AG08396 (cell line): ENCODE measurements at regions not wholly inside any gene's neighbourhood (a gene's known extent, or its start where the extent isn't known, plus 50 kb on each side); places are given as distances from the start of the nearest gene placed in this dataset.

Source experiments
- DNase-seq: peaks from one replicate; pipeline ENCODE4 v3.0.0; 2012; ENCODE audit warnings: low spot score, mixed read lengths

DNA sequence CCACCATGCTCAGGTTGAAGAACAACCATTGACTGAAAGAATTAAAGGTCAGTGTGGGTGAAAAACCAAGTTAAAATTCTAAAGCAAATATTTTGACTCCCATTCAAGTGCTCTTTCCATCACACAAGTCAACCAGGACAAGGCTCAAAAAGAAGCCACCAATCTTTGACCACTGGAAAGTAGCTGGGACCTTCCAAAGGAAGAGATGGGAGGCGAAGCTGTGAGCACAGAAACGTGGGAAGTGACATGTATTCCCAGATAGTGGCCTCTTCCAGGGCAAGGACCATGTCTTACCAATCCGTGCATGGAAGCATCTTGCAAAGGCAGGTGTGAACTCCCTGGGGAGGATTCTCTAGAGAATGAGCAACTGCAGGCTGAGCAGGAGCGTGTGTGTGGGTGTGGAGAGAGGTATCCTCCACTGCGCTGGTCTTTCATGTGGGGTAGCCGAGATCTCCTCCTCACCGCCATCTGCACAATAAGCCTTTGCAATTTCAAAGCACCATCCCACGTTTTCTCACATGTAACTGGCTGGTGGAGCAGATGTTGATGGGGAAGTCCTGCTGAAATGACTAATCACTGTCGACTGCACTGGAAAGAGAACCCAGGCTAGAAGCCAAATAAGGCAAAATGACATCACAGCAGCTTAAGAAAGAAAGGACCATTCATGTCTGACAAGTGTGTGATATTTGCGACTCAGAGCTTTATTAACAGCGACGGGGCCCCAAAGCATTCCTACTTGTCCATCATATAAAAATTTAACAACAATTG is 189.4 kb upstream of the RREB1 start:
- peak; percentile 30 for DNase-seq

DNA sequence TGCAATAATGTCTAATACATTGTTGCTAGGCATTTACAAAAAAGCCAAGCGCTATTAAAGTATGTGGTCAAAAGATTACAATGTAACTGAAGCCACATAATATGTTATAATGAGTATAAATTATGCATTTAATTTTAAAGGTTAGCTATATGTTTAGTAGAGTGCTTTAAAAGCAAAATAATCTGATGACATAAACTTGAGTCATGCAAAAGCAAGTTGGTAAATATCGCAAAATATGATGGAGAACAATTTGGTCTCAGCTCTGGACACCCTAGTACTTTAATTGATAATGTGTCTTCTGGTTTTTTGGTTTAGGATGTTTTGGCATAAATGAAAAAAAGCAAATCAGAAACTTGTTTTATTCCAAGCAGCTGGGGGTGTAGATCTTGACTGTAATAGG is 188.6 kb upstream of the RREB1 start:
- DNase-seq: no peak

DNA sequence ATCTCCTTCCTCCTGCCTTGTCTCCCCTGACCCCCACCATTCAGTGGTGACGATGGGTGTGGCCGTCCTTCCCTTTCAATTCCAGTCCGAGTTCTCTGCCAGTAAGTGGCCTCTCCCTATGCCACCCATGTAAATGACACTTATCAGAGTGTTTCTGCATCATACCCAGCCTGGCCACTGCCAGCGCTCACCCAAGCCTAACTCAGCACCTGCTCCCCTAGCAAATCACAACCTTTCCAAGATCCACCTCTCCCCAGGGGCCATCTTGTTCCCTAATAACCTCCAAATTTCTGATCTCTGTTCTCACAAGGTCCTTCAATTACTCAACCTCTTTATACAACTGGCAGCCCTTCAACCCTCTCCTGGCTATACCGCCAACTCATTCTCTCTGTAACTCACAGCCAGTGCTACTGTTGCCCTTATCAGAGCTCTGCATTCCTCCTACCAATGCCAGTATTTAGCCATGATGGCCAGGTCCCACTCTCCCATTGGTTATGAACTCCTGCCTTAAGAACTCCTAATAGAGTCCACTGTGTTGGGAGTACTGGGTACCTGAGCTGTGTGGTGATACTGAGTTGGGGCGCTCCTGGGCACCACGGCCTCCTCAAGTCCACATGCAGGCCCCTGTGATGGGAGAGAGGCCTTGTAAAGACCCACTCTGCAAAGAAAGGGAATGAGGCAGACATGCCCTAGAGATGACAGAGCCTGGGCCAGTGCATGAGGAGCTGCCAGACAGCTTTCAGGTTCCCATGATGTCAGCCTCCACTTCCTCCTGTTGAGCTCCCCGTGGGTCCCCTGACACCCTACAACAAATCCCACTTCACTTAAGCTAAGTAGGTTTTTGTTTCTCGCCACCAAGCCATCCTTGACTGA is 187.4 kb upstream of the RREB1 start:
- no peak for DNase-seq

DNA sequence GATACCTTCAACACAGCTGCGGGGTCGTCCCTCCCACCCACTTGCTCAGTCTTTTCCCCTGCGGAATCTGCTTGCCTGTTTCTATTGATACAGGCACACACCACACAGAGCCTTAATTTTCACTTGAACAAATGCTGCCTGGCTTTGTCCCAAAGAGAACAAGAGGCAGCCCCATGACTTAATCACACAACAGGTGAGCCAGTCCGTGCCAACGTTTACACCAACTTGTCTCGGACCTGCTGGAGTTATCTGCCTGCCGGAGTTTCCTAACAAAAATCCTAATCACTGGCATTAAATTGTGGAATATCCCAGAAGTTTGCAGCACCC is 186.8 kb upstream of the RREB1 start:
- no peak for DNase-seq

DNA sequence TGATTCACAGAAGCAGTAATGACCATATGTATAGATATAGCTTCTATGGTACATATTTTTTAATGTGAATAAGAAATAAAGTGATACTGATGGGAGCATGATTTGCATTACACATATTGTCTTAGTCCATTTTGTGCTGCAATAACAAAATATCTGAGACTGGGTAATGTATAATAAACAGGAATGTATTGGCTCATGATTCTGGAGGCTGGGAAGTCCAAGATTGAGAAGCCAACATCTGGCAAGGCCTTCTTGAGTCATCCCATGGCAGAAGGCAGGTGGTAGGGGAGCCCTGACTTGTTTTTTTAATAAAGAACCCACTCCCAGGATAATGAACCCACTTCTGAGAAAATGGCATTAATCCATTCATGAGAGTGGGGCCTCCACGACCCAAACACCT is 185.6 kb upstream of the RREB1 start:
- DNase-seq: no peak

DNA sequence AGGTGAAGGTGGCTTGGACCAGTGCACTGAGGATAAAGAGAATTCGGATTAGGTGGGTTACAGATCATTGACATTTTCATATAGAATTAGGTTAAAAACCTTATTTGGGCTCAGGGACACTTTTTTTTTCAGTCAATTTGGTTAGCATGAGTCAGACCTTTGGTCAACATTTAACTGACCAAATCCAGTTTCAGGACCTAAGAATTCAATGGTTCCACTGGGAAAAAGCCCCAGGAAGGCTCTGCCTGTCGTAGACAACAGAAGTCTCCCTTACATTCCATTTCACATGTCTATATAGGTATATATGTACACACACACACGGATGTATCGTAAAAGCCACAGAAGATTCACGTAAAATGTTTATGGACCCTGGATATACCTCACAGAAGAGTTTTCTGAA is 184.2 kb upstream of the RREB1 start:
- DNase-seq: no peak

DNA sequence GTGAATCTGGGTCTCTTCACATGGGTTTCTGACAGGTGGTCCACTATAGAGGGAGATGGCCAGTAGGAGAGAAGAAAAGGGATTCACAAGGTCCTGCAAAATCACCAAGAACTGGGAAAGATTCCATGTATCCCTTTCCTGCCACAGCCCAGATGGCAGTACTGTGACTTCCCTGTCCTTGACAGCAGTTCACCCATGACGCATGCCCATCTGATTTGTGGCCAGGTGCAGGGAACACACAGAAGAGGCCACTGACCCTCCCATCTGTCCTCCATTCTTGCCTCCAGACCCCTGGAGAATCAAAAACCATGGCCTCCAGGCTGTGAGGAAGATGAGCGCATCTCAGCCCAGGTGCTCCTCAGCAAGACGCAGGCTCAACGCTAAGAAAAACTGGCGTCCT is 183.1 kb upstream of the RREB1 start:
- DNase-seq: no peak

DNA sequence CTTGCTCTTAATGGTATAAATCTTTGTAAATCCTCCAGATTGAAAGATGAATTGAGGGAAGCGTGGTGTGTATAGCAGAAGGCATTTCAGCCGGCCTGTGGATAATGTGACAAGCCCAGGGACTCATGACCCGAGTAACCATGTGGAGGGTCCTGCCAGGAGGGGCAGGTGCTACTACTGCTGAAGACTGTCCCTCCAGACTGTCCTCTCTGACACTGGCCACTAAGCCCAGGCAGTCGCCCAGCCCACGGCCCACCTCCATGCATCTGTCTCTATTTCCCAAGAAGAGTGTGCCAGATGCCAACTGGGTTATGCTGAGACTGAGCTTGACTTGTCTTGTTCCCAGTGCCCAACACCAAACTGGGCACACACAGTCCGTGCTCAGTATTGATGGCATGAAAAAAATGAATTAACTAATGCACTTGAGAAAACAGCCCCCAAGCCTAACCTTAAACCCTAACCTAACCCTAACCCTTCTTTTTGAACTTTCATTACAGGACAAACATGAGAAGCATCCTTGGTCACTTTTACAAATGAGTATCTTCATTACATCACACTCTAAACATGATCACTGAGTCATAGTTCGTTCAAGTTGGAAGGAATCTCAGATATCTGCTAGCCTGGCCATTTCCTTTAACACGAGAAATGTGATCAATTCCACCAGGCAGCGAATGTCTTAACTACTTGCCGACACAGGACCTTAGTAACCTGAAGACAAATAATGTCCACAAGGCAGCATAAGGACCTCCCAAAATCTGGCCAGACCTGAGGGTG is 182.2 kb upstream of the RREB1 start:
- peak; percentile 21 for DNase-seq

DNA sequence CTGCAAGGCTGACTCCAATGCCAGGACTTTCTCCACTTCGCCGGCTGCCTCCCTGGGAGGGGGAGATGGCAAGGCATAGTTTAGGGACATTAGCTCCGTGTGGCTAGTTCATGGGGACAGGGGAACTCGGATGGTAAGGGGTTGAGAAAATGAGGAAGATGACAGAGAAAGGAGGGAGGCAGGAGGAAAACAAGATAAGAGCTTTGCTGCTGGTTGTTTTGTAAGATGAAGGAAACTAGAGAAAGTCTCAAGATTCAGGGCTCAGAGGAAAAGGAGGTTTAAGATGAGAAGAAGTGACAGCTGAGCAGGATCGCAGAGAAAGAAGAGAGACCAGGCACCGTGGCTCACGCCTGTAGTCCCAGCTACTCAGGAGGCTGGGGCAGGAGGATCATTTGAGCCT is 180.9 kb upstream of the RREB1 start:
- no peak for DNase-seq

DNA sequence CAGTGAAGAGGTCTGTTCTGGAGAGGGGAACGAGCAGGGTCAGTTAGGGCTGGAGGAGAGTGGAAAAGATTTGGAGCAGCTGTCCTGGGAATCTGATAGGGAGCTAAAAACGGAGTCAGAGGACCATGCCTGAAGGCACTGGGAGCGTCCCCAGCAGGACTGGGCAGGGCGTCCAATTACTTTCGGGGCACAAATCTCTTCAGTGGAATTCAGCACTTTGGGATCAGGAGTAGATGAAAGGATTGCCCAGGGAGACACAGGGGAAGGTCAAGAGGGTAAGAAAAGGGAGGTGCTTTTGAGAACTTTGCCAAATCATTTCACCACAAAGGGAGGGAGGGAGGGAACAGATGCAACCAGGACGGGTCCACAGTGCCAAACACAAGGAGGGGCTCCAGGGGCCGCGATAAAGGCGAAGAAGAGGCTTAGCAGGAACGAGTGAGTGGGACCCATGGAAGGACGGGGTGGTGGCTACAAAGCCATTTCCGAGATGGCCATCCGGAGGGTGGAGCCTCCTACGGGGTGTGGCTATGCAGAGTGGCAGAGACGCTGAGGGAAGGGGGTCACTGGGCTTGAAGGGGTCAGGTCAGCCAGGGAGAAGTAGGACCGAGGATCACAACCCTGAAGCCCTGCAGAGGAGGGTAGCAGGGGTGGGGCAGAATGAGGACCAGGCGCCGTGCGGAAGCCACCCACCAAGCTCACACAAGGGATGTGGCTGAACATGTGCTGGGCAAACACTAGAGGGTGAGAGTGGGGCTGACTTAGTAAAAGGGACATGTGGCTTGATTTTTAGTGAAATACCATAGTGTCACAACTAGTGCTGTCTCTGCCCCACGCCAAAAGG is 180.0 kb upstream of the RREB1 start:
- DNase-seq: no peak

DNA sequence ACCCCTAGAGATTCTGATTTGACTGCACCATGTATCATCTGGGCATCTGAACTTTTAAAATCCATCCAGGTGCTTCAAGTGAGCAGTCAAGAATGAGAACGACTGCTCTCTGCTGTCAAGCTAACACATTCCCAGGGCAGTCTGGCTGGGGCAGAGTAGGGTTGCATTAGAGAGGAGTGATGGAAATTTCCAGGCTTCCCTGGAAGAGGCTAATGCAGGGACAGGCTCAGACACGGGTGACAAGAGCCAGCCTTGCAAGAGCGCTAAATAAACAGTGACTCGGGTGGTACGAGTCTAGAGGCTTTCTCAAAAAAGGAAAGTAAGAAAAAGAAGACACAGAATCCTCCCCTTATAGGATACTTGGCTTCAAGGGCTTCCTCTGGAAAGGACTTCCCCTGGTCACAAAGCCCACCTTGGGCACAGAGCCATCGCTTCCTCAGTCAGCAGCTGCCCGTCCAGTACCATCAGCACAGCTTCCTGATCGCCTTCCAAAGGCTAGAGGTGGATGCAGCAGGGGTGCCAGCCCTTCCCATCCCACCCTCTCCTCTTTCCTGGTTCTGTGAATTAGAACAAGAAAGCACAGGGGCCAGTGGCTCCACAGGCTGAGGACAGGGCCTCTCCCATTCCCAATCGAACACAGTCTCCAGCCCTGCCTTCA is 177.4 kb upstream of the RREB1 start:
- DNase-seq: no peak

DNA sequence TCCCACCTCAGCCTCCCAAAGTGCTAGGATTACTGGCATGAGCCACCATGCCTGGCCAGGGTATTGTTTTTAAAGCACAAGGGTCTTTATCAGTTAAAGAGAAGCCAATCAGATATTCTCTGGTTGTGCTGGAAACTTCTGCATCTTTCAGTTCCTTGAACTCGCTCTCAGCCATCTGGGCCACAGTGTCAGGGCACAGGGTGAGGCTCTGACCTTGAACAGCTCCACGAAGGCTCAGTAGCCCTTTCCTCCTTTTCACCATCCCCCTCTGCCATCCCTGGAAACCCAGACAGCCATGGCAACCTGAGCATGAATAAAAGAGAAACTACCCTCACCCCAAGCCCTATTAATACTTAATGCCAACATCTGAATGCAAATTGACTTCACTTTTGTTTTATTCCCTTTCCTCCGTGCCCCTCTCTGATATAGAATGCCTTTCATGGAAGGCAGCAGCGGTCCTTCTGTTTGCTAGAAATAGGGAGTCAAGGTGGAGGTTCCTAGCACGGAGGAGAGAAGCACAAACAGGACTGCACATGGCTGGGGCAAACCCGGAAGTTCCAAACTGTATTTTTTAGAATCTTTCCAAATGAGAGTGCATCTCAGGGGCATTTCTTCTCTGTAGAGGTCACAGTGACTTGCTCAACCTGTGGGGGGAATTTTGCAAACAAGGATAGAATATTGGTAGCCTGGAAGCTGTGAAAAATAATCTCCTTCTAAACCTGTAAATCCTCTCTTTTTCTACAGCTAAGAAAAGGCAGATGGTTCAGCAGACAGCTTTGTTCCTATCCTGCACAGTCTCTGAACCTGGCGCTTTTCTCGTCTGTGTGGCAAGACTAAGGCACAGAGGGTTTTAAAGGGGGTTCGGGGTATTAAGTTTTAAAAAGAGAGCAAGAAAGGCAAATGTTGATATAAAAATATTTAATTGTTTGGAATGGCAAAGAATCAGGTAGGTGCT is 176.4 kb upstream of the RREB1 start:
- DNase-seq: no peak

DNA sequence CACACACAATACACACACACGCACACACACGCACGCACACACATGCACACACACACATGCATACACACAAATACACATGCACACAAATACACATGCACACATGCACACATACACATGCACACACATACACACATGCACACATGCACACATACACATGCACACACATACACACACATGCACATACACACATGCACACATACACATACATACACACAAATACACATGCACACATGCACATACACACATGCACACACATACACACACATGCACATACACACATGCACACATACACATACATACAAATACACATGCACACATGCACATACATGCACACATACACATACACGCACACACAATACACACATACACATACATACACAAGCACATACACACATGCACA is 175.4 kb upstream of the RREB1 start:
- DNase-seq: no peak

DNA sequence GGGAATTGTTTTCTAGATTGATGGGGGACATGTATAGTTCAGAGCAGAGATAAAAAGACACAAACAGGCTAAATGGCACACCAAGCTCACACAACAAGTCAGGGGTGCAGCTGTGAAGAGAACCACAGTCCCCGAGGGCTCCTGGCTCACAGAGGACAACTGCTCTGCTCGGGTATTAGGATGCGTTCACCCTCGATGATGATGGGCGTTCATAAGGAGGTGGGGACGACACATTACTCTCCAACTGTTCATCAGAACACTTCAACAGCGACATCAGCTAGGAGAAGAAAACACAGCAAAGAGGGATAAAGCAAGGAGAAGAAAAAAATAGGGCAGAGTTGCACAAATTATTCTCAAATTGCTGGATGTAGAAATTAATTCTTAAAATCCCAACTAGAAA is 174.8 kb upstream of the RREB1 start:
- no peak for DNase-seq

DNA sequence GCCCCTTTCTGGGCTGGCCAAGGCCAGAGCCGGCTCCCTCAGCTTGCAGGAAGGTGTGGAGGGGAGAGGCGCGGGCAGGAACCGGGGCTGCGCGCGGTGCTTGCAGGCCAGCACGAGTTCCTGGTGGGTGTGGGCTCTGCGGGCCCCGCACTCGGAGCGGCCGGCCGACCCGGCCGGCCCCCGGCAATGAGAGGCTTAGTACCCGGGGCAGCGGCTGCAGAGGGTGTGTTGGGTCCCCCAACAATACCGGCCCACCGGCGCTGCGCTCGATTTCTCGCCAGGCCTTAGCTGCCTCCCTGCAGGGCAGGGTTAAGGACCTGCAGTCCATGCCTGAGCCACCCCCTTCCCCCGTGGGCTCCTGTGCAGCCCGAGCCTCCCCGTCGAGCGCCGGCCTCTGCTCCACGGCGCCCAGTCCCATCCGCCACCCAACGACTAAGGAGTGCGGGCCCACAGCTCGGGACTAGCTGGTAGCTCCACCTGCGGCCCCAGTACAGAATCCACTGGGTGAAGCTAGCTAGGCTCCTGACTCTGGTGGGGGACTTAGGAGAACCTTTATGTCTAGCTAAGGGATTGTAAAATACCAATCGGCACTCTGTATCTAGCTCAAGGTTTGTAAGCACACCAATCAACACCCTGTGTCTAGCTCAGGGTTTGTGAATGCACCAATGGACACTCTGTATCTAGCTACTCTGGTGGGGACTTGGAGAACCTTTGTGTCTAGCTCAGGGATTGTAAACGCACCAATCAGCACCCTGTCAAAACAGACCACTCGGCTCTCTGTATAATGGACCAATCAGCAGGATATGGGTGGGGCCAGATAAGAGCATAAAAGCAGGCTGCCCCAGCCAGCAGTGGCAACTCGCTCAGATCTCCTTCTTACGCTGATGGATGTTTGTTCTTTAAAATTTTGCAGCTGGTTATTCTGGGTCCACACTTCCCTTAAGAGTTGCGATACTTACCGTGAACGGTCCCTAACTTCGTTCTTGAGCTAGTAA is 167.4 kb upstream of the RREB1 start:
- DNase-seq: no peak

DNA sequence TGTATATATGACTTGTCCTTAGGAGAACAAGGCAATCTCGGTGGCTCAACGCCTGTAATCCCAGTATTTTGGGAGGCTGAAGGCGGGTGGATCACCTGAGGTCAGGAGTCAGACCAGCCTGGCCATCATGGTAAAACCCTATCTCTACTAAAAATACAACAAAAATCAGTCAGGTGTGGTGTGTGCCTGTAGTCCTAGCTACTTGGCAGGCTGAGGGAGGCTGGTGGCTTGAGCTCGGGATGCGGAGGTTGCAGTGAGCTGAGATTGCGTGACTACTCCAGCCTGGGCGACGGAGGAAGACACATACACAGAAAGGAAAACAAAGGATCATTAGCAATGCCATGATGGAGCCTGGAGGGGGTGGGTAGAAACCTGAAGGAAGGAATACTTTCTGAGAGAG is 166.6 kb upstream of the RREB1 start:
- DNase-seq: no peak

DNA sequence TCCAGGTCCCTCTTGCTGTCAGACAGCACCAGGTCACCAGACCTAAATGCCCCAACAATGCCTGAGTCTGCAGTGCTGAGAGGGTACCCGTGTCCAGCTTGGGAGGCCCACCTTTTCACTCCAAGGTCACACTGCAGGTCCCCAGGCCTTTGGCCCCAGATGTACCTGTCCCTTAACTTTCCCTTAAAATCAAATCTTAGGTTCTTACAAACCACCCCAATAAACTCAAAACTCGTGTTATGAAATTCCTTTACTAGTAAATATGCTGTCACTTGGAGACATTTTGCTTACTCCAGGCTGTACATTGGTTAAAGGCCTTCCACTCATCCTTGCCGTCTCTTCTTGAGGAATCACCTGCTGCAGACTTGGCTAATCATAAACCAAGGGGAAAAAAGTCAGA is 165.7 kb upstream of the RREB1 start:
- DNase-seq: no peak

DNA sequence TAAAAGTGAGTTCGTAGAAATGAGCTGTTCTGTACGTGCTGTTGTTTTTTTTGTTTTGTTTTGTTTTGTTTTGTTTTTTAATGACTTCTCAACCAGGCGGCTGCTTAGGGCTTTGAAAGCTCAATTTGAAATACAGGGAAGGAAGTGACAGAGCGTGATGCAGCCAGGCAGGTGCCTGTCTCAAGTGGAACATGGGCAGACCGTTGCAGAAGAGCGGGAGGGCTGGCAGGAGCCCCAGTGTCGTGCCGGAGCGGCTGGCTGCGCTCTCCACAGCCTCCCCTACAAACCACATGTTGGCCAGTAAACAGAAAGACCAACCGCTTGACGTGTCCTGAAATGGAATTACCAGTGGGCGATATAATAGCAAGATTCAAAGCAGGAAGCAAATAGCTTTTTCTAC is 164.9 kb upstream of the RREB1 start:
- DNase-seq: peak; percentile 66

DNA sequence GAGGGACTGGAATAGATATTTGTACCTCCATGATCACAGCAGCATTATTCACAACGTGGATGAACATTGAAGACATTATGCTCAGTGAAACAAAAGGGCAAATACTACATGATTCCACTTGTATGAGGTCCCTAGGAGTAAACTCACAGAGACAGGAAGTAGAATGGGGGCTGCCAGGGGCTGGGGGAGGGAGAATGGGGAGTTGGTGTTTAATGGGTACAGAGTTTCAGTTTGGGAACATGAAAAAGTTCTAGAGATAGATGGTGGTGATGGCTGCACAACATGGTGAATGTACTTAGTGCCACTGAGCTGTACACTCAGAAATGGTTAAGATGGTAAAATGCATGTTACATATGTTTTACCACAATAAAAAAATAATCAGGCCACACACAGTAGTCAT is 164.3 kb upstream of the RREB1 start:
- no peak for DNase-seq
